Hematopoietic multipotent progenitor cell treated with erythropoietin and hydrocortisone succinate and interleukin-3 and kit ligand, for 6 days (in vitro differentiated cells): ENCODE measurements at regions not wholly inside any gene's neighbourhood (a gene's known extent, or its start where the extent isn't known, plus 50 kb on each side); places are given as distances from the start of the nearest gene placed in this dataset.

Experiments
- DNase-seq: peaks from one replicate; pipeline ENCODE4 v3.0.0-alpha.2; 2015

GRCh38 chr9:96086936-96087571, 211.6 kb downstream of the ERCC6L2 start:
- DNase-seq, result no peak

- no peak for DNase-seq
These were observed 210.1 kb downstream of the ERCC6L2 start for GRCh38 chr9:96085491-96086143.

- DNase-seq, result peak; percentile 12
These were observed 208.8 kb downstream of the ERCC6L2 start for GRCh38 chr9:96084331-96084734.

GRCh38 chr9:96082516-96083232, 207.2 kb downstream of the ERCC6L2 start:
- DNase-seq, result no peak

GRCh38 chr9:96080364-96080763, 204.9 kb downstream of the ERCC6L2 start:
- DNase-seq, result no peak

- no peak for DNase-seq
These were observed 204.3 kb downstream of the ERCC6L2 start for GRCh38 chr9:96079779-96080178.

- peak; percentile 11 for DNase-seq
These were observed 203.5 kb downstream of the ERCC6L2 start for GRCh38 chr9:96078897-96079490.

GRCh38 chr9:96075757-96076156, 200.3 kb downstream of the ERCC6L2 start:
- DNase-seq, result no peak

GRCh38 chr9:96075111-96075510, 199.6 kb downstream of the ERCC6L2 start:
- DNase-seq, result no peak

- DNase-seq, result peak; percentile 92
These were observed 198.3 kb downstream of the ERCC6L2 start for GRCh38 chr9:96073531-96074480.

GRCh38 chr9:96072930-96073329, 197.4 kb downstream of the ERCC6L2 start:
- peak; percentile 14 for DNase-seq

- peak; percentile 42 for DNase-seq
These were observed 196.3 kb downstream of the ERCC6L2 start for GRCh38 chr9:96071815-96072124.

GRCh38 chr9:96071076-96071814, 195.8 kb downstream of the ERCC6L2 start:
- peak; percentile 73 for DNase-seq

GRCh38 chr9:96069629-96070220, 194.2 kb downstream of the ERCC6L2 start:
- DNase-seq, result no peak

- DNase-seq, result no peak
These were observed 193.0 kb downstream of the ERCC6L2 start for GRCh38 chr9:96068511-96068910.

- no peak for DNase-seq
These were observed 192.1 kb downstream of the ERCC6L2 start for GRCh38 chr9:96067600-96067999.

GRCh38 chr9:96067004-96067403, 191.5 kb downstream of the ERCC6L2 start:
- no peak for DNase-seq

- no peak for DNase-seq
These were observed 190.2 kb downstream of the ERCC6L2 start for GRCh38 chr9:96065482-96066251.

GRCh38 chr9:96064826-96065481, 189.5 kb downstream of the ERCC6L2 start:
- DNase-seq, result no peak

- no peak for DNase-seq
These were observed 187.4 kb downstream of the ERCC6L2 start for GRCh38 chr9:96062854-96063253.
